GM19328 (cell line): ENCODE measurements at regions not wholly inside any gene's neighbourhood (a gene's known extent, or its start where the extent isn't known, plus 50 kb on each side); places are given as distances from the start of the nearest gene placed in this dataset.
"Not testable (repeated sequence)": the region's sequence is repeated elsewhere in the genome, so short reads cannot be mapped to it uniquely, and the experiment has no call there.

Source experiments
- ATAC-seq: cut with Tn5 transposase; IDR thresholded peaks from one replicate; pipeline ENCODE4 v1.9.1; 2021; ENCODE audit warnings: mild to moderate bottlenecking, moderate library complexity; ENCODE audit not compliant: unreplicated experiment

DNA sequence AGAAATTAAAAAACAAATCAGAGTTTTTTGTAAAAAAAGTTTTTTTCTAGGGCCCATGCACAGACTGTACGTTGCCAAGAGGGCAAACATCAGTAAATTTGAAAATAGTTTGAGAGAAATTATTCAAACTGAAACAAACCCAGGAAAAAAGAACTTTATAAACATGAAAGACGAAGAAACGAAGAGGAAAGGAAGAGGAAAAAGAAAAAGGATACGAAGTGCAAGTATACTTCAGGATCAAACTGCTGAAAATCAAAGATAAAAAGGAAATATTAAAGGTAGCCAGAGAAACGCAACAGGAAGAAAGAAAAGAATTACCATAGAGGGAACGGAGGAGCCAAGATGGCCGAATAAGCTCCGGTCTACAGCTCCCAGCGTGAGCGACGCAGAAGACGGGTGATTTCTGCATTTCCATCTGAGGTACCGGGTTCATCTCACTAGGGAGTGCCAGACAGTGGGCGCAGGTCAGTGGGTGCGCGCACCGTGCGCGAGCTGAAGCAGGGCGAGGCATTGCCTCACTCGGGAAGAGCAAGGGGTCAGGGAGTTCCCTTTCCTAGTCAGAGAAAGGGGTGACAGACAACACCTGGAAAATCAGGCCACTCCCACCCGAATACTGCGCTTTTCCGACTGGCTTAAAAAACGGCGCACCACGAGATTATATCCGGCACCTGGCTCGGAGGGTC is 94.4 kb upstream of the GAS1 start:
- not testable (repeated sequence) for ATAC-seq

DNA sequence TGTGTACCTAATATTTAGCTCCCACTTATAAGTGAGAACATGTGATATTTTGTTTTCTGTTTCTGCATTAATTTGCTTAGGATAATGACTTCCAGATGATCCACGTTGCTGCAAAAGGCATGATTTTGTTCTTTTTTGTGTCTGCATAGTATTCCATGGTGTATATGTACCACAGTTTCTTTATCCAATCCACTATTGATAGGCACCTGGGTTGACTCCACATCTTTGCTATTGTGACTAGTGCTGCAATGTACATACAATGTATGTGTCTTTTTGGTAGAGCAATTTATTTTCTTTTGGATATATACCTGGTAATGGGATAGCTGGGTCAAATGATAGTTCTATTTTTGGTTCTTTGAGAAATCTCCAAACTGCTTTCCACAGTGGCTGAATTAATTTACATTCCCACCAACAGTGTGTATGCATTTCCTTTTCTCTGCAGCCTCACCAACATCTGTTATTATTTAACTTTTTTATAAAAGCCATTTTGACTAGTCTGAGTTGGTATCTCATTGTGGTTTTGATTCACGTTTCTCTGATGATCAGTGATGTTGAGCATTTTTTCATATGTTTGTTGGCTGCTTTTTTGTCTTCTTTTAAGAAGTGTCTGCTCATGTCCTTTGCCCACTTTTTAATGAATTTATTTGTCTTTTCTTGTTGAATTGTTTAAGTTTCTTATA is 102.8 kb upstream of the GAS1 start:
- not testable (repeated sequence) for ATAC-seq

DNA sequence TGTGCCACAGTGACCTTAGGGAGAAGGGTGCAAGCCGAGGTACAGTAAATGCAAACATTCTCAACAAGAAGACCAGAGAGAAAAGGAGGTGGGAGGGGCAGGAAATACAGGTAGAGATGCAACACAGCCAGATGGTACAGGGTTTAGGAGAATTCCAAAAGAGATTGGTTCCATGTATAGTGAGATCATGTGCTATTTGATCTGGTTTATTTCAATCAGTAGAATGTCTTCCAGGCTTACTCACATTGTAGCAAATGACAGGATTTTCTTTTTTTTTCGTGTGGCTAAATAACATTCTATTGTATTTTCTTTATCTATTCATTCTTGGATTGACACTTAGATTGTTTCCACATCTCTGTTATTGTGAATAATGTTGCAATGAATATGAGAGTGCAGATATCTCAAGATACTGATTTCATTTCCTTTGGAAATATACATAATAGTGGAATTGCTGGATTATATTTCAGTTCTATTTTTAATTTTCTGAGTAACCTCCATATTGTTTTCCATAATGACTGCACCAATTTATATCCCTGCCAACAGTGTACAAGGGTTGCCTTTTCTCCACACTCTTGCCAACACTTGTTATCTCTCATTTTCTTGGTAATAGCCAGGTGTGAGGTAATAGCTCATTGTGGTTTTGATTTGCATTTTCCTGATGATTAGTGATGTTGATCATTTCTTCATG is 107.8 kb upstream of the GAS1 start:
- no peak for ATAC-seq

DNA sequence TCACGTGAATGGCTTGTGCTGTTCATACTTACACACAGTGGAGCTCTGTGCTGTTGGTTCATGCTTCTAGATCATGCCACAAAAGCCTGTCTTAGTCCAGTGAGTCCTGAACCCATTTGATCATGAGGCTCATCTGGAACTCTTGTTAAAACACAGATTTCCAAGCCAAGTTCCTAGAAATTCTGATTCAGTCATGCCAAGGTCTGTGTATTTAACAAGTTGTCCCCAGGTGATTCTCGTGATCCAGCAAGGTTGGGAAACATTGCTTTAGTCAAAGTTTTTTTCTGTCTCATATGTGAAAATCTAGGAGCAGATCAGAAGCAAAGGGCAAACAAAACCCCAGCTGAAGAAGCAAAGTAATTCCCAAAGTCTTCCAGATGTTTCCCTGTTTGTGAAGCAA is 112.5 kb upstream of the GAS1 start:
- no peak for ATAC-seq

DNA sequence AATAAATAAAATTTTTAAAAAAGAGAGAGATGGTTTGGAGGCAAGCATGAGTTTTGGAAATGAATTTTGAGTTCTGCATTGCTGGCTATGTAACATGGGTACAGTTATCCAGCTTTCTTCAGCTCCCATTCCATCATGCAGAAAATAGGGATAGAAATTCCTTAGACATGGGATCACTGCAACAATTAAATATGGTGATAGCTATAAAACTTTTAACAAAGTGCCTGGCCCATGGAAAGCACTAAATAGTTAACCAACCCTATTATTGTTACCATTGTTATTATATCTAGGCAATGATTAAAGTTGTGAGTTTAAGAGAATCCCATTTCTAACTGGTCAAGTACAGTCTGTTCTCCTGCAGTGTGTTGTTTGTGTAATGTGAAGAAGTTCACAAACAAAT is 115.4 kb upstream of the GAS1 start:
- ATAC-seq, result no peak

DNA sequence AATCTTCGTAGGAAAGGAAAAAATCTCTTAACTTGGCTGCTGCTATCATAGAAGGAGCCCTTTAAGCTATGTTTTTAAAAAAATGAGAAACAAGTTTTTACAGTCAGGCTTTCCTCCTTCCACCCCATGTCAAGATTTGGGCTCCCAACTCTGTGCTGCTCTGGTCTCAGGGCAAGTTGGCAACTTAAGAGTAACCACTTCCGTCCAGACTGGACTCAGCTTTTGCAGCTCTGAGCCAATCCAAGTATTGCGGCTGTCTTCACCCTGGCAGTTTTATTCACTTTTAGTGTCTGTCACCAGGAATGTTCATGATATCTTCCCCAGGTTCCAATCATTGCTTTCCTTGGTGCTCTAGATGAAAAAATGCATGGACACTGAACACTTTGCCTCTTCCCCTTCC is 115.9 kb upstream of the GAS1 start:
- ATAC-seq, result no peak

DNA sequence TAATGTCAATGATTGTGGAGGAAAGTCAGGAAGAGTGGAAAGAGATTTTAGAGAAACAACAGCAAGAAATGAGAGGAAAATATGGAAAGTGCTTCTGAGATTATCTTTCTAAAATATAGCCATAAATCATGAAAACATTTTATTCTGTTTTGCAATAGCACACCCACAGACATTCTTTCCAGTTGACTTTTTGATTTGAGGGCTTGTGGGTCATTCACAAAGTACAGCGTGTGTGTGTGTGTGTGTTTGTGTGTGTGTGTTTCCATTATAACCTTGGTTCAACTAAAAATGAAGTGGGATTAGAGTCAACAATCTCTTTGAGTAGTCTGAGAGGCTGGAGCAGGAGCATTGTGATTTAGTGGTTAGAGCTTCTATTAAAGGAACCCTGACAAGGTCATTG is 116.6 kb upstream of the GAS1 start:
- no peak for ATAC-seq

DNA sequence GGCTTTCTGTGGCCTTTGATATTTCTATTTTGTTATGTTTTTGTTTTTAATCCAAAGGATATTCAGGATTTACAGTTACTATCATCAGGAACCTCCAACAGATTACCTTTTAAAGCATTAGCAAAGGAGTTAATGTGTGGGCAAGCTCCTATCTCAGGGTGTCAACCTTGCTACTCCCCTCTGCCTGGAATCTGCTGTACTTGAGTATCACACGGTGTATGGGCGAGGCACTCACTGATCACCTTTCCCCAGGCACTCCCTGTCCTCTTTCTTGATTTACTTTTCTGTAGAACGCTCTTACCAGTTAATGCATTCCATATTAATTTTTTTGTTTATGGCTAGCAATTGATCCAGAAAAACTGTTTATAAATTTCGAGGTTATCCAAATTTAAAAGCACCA is 117.0 kb upstream of the GAS1 start:
- no peak for ATAC-seq

DNA sequence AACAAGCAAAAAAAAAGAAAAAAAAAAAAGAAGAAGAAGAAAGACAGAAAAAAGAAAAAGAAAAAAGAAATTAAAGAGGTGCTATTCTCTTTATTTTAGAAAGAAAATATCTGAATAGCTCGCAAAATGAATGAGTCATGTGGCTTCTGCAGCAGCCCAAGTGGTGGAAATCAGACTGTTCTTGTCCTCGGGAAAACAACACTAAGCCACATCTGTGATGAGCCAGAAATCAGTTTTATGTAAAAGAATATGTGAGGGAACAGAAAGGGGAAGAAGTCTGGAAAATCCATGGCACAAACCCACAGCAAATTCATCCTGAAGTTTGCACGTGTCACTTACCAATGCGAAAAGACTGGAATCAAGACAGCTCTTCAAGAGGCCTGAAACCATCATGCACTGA is 118.7 kb upstream of the GAS1 start:
- no peak for ATAC-seq

DNA sequence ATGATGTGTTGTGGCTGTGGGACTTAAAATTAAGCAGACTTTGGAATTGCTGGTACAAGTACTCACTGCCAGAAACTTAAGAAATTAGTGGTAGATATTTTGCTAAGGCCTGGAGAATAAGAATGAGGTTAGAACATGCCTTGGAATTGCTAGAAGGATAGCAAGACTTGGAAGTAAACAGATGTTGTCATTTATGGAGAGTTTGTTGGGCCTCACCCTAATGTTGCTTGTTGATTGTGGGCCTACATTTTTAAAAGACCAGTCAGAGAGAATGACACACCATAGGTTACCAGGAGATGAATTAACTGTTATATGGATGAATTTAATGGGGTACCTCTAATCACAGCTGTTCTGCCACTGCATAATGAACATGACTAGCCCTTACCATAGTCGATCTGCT is 120.1 kb upstream of the GAS1 start:
- ATAC-seq, result no peak

DNA sequence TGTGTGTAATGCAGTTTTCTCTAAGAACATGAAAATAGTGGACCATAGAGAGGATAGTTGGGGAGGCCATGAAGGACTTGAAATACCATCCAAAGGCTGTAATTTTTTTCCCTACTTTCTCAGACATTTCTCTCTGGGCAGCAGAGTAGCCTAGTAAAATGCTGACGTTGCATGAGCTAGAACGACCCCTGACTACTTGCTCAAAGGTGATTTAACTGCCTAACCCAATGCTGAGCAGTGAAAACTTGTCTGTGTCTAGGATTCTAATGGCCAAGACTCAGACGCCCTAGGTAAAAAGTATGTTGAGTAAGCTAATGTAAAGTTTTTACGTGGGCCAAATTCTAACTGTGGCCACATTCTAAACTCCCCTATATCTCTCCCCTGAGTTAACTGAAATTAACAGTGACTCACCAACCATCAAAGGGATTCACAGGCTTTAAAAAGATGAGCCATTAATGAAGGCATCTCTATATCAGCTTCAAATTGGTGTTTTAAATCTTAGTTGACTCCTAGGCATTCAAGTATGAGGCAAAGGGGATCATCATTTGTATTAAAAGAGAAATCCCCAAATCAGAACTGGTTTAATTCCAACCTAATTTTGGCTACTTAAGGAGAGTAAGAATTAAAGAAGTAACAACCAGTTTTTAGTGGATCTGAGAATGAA is 121.0 kb upstream of the GAS1 start:
- no peak for ATAC-seq

DNA sequence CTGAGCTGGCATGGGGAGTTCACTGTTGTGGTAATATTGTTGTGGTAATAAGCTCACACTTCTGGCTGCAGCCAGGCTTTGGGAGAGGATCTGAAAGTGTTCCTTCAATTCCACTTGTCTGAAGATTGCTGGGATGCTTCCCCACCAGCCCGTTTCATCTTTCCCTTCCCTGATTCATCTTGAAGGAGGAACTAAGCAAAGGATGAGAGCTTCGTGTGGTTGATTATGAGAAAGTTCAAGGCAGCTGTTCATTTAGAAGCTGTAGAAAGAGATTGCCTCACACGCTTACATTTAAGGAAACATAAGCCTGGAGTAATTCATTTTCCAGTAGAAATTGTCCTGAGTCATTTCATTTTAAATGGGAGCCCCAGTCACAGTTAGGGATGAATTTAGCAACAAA is 122.4 kb upstream of the GAS1 start:
- ATAC-seq, result no peak

DNA sequence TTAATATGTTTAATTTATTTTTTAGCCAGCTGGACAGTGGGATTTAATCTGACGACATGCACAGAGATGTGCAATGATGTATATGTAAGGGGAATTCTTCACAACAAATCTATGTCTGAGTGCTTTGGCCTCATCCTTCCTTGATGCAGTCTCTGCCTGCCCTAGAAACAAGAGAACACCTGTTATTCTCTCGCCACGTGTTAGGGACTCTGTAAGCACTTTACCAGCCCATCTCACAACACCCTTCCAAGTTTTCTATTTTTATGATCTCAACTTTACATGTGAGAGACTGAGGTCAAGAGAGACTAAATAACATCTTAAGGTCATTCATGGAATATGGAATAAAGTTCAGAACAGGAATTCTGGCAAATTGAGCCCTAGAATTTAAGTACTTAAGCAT is 123.0 kb upstream of the GAS1 start:
- ATAC-seq, result no peak

DNA sequence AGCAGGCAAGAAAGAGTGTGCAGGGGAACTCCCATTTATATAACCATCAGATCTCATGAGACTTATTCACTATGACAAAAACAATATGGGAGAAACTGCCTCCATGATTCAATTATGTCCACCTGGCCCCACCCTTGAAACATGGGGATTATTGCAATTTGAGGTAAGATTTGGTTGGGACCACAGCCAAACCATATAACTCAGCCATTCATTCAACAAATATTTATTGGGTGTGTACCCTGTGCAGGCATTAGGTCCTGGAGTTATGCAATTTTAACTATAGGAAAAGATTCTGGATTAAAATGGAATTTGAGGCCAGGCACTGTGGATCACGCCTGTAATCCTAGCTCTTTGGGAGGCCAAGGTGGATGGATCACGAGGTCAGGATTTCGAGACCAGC is 124.2 kb upstream of the GAS1 start:
- ATAC-seq, result no peak

DNA sequence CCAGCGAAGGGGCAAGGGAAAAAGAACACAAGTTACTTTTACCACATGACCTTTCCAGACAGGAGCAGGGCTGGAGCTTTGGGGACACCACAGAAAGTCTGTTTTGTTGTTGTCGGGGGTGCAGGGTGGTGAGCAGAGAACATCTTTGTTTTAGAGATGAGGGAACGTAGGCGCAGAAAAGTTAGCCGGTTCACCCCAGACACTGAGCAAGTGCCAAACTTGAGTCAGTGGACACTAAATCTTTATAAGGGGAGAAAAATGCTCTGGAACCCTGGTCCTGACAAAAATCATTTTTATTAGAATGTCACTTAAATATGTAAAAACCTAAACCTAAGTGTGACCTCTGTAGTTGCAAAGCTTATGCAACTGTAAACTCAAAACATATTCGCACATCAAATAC is 126.4 kb upstream of the GAS1 start:
- ATAC-seq, result no peak

DNA sequence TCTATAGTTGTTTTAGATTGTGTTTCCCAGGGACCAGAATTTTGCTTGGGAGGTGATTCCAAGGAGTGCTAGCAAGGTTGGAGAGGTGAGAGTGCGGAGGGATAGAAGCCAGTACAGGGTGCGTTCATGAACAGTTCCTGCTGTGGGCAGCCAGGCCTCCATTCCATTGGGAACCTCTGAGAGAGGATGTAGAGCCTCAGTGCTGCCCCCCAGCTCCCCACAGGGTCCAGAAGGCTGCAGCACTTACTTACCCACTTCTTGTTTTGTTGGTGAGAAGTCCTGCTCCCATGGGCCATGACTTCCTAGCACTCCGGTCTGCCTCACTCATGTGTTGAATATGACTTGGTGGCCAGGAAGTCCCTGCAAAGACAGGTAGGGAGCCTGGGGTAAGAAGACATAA is 128.2 kb upstream of the GAS1 start:
- ATAC-seq, result no peak

DNA sequence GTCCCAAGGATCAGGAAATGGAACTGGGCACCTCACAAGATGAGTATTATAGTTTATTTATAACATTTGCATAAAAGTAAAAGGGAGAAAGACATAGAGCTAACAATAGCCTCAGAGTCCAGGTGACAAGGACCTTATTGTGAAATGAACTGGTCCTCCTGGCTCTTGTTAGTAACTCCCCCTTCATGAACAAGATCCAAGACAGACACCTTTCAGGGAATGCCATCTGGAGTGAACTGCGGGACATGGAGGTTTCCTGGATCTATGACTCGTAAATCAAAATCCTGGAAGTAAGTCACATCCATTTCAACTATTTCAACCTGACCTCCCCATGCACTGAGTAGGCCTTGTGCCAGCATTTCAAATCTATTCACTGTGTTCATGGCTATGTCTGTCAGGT is 129.5 kb upstream of the GAS1 start:
- ATAC-seq, result no peak

DNA sequence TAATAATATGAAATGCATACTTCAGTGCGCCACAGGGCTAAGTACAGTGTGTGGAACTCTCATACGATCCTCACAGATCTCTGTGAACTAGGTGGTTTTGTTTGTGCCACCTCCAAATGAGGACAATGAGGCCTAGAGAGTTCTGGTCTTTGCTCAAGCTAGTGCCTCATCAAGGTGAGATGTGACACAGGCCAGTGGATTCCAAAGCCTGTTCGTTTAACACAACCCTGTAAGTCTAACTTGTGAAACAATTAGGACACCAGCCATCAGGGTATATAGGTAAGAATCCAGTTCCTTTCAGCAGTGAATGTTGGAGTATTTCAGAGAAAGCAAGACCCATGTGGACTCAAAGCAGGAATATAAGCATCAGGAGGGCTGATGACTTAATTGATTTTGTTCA is 130.7 kb upstream of the GAS1 start:
- ATAC-seq, result no peak

DNA sequence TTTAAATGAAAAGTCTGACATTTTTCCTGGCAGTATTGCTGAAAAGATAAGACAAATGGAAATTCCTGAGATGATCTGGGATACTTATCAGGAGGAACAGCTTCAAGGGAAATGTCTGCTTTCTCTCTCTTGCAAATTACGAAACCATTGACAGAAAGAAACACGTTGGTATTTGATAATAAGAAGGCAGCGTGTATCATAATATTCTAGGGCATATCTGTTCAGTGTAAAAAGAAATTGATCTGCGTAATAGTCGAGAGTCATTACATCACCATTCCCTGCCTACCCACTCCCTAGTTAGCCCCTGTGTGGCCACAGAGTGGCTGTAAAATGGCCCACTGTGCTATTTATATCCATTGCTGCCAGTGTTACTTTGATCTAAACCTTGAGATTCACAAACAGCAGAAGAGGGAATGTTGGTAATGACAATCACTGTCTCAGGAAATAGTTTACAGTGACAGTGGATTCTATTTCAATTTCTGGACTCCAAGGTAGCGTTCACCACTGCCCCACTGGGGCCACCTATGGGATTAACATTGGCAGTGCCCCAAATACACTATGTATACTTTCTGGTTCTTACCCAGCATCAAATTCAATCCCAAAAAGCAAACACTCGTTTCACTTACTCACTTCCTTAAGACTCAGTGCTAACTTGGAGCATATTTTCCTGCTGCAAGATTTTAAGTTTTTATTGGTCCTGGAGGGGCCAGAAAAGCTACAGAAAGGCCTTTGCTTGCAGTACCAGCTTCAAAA is 133.4 kb upstream of the GAS1 start:
- no peak for ATAC-seq

DNA sequence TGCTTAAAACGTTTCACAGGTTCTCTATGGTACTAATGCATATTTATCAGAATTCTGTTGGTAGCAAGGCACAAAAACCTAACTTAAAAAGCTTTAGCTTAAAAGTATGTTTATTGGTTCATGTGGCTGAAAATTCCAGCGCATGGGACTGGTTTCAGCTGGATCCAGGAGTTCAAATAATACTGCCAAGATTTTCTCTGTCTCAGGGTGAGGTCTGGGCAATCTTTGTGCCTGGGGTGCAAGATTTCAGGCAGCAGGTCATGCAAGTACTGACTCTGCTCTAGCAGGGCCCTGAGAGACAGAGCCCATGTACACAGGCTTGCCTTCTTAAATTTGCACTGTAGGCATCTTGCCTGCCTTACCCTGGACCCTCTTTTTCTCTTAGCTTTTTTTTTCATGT is 134.2 kb upstream of the GAS1 start:
- ATAC-seq, result no peak

DNA sequence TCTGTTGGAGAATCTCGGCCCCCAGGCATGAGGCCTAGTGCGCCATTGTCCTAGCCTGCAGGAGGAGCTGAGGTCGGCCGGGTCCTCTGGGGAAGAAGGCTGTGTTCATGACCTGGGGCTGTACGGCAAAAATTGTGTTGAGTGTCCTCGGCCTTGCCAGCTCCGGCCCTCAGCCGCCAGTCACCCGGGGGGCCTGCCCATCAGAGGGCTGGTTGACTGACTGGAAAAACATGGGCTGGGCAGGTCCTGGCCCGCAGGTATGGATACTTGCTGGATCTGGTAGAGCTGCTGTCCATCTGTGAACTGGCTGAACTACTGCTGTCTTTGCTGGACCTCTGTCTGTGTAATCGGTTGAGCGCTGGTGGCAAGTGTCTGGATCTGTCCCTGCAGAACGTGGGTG is 136.7 kb upstream of the GAS1 start:
- no peak for ATAC-seq
